IMR-90 (cell line): ENCODE measurements at regions not wholly inside any gene's neighbourhood (a gene's known extent, or its start where the extent isn't known, plus 50 kb on each side); places are given as distances from the start of the nearest gene placed in this dataset.

Experiments used
- BHLHE40 ChIP-seq: fragments of 150-350 bp; IDR thresholded peaks from 2 replicates; pipeline ENCODE4 v1.6.1; 2016; ENCODE audit warnings: mild to moderate bottlenecking, low read depth, low read length
- CEBPB ChIP-seq: IDR thresholded peaks from 2 replicates; pipeline ENCODE4 v1.6.1; 2012; ENCODE audit warnings: low read depth, low read length, improper control_type of control experiment
- CHD1 ChIP-seq: IDR thresholded peaks from 2 replicates; pipeline ENCODE4 v1.6.1; 2012; ENCODE audit warnings: low read depth, low read length, improper control_type of control experiment
- MAFK ChIP-seq: IDR thresholded peaks from 2 replicates; pipeline ENCODE4 v1.6.1; 2012; ENCODE audit warnings: low read depth, low read length, improper control_type of control experiment
- MAZ ChIP-seq: IDR thresholded peaks from 2 replicates; pipeline ENCODE4 v1.6.1; 2012; ENCODE audit warnings: low read depth, mild to moderate bottlenecking, low read length, improper control_type of control experiment, moderate library complexity, borderline replicate concordance
- POLR2A ChIP-seq: IDR thresholded peaks from 2 replicates; pipeline ENCODE4 v1.6.1; 2012; ENCODE audit warnings: mild to moderate bottlenecking, low read depth, low read length
- RAD21 ChIP-seq: IDR thresholded peaks from 2 replicates; pipeline ENCODE4 v1.6.1; 2012; ENCODE audit warnings: low read length, improper control_type of control experiment
- RCOR1 ChIP-seq: IDR thresholded peaks from 2 replicates; pipeline ENCODE4 v1.6.1; 2012; ENCODE audit warnings: mild to moderate bottlenecking, low read length, improper control_type of control experiment; ENCODE audit not compliant: insufficient replicate concordance
- RFX5 ChIP-seq: IDR thresholded peaks from 2 replicates; pipeline ENCODE4 v1.8.0; 2012; ENCODE audit warnings: low read depth, mild to moderate bottlenecking, low read length, moderate library complexity
- SMC3 ChIP-seq: fragments of 150-350 bp; IDR thresholded peaks from 2 replicates; pipeline ENCODE4 v1.6.1; 2016; ENCODE audit warnings: low read depth, mild to moderate bottlenecking, antibody characterized with exemption, low read length, moderate library complexity
- TF ChIP-seq, protein P1 (sequence below): conservative IDR thresholded peaks from 2 replicates; pipeline ENCODE4 v1.5.1; 2012; ENCODE audit warnings: mild to moderate bottlenecking, low read depth, low read length, improper control_type of control experiment
- TF ChIP-seq, protein P2 (sequence below): fragments of 150-350 bp; IDR thresholded peaks from 2 replicates; pipeline ENCODE4 v1.6.1; 2017; ENCODE audit warnings: mild to moderate bottlenecking, antibody characterized with exemption, low read length, low read depth

DNA sequence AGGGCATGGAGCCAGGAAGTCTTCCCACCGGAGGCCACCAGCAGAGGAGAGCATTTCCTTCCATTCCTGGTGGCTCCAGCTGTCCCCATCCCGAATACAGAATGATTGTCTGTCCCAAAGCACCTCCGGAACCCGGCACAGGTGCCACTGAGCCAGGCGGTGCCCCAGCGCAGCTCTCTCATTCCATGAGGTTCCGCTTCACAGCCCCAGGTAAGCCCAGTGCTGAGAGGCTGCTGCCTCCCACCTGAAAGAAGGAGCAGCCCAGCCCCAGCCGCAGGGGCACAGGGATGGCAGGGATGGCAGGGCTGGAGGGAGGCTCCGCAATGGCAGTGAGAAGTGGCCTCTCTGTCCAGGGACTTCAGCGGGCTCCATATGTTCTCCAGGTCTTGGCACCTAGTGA lies 162.1 kb upstream of the TCERG1L start:
- no peak for TF ChIP-seq POLR2A
- TF ChIP-seq, protein P1, sequence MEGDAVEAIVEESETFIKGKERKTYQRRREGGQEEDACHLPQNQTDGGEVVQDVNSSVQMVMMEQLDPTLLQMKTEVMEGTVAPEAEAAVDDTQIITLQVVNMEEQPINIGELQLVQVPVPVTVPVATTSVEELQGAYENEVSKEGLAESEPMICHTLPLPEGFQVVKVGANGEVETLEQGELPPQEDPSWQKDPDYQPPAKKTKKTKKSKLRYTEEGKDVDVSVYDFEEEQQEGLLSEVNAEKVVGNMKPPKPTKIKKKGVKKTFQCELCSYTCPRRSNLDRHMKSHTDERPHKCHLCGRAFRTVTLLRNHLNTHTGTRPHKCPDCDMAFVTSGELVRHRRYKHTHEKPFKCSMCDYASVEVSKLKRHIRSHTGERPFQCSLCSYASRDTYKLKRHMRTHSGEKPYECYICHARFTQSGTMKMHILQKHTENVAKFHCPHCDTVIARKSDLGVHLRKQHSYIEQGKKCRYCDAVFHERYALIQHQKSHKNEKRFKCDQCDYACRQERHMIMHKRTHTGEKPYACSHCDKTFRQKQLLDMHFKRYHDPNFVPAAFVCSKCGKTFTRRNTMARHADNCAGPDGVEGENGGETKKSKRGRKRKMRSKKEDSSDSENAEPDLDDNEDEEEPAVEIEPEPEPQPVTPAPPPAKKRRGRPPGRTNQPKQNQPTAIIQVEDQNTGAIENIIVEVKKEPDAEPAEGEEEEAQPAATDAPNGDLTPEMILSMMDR: no peak
- no peak for TF ChIP-seq RFX5
- TF ChIP-seq CHD1: no peak
- TF ChIP-seq MAFK: no peak
- no peak for TF ChIP-seq MAZ
- TF ChIP-seq, protein P2, sequence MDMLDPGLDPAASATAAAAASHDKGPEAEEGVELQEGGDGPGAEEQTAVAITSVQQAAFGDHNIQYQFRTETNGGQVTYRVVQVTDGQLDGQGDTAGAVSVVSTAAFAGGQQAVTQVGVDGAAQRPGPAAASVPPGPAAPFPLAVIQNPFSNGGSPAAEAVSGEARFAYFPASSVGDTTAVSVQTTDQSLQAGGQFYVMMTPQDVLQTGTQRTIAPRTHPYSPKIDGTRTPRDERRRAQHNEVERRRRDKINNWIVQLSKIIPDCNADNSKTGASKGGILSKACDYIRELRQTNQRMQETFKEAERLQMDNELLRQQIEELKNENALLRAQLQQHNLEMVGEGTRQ: no peak
- TF ChIP-seq RCOR1: no peak
- TF ChIP-seq SMC3: no peak
- TF ChIP-seq CEBPB: no peak
- no peak for TF ChIP-seq RAD21
- TF ChIP-seq BHLHE40: no peak
